GM12878 (cell line): ENCODE measurements at regions not wholly inside any gene's neighbourhood (a gene's known extent, or its start where the extent isn't known, plus 50 kb on each side); places are given as distances from the start of the nearest gene placed in this dataset.

Experiments used
- GABPA ChIP-seq: IDR thresholded peaks from 2 replicates; pipeline ENCODE4 v1.6.1; 2014; ENCODE audit warnings: antibody characterized with exemption, low read depth, mild to moderate bottlenecking, inconsistent platforms
- MXI1 ChIP-seq: fragments of 150-350 bp; IDR thresholded peaks from 2 replicates; pipeline ENCODE4 v1.6.1; 2011; ENCODE audit warnings: low read depth, mild to moderate bottlenecking, inconsistent platforms, low read length, improper control_type of control experiment
- POLR2AphosphoS5 ChIP-seq: IDR thresholded peaks from 2 replicates; pipeline ENCODE4 v1.6.1; 2011; ENCODE audit warnings: mild to moderate bottlenecking, low read length, inconsistent platforms
- TCF7 ChIP-seq: IDR thresholded peaks from 2 replicates; pipeline ENCODE4 v1.6.1; 2014; ENCODE audit warnings: antibody characterized with exemption, borderline replicate concordance
- TF ChIP-seq, protein P1 (sequence below): fragments of 450-650 bp; IDR thresholded peaks from 2 replicates; pipeline ENCODE4 v1.6.1; 2017; ENCODE audit warnings: mild to moderate bottlenecking, moderate library complexity
- TF ChIP-seq, protein P2 (sequence below): IDR thresholded peaks from 2 replicates; pipeline ENCODE4 v1.6.1; 2012; ENCODE audit warnings: improper control_type of control experiment, low read depth, low read length; ENCODE audit not compliant: insufficient replicate concordance

DNA sequence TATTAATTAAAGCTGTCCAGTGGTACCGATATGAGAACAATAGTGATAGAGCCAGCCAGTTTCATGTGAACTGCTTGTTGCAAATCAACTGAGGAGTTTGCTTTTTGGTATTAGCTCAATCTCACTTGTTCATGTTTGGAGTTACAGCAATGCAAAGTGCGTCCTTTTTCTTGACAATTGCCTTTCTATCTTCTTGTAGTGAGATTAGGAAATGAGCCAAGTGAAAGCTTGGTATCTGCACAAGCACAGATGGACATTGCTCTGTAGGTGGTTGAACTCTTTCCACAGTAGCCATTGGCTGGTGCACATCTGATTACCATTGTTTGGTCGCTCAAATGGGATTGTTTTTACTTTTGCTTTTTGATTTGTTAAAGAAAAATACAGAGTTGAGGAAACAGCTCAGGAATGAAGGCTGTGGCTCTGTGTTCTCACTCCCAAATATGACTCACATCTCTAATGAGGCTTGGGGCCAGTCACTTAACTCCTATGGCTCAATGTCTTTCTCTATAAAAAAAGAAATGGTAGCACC is 241.4 kb downstream of the BMP4 start (continued):
- TF ChIP-seq, protein P1, sequence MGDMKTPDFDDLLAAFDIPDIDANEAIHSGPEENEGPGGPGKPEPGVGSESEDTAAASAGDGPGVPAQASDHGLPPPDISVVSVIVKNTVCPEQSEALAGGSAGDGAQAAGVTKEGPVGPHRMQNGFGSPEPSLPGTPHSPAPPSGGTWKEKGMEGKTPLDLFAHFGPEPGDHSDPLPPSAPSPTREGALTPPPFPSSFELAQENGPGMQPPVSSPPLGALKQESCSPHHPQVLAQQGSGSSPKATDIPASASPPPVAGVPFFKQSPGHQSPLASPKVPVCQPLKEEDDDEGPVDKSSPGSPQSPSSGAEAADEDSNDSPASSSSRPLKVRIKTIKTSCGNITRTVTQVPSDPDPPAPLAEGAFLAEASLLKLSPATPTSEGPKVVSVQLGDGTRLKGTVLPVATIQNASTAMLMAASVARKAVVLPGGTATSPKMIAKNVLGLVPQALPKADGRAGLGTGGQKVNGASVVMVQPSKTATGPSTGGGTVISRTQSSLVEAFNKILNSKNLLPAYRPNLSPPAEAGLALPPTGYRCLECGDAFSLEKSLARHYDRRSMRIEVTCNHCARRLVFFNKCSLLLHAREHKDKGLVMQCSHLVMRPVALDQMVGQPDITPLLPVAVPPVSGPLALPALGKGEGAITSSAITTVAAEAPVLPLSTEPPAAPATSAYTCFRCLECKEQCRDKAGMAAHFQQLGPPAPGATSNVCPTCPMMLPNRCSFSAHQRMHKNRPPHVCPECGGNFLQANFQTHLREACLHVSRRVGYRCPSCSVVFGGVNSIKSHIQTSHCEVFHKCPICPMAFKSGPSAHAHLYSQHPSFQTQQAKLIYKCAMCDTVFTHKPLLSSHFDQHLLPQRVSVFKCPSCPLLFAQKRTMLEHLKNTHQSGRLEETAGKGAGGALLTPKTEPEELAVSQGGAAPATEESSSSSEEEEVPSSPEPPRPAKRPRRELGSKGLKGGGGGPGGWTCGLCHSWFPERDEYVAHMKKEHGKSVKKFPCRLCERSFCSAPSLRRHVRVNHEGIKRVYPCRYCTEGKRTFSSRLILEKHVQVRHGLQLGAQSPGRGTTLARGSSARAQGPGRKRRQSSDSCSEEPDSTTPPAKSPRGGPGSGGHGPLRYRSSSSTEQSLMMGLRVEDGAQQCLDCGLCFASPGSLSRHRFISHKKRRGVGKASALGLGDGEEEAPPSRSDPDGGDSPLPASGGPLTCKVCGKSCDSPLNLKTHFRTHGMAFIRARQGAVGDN = no peak
- TF ChIP-seq MXI1 (no peak), TCF7 (no peak), POLR2AphosphoS5 (no peak), GABPA (no peak)
- TF ChIP-seq, protein P2, sequence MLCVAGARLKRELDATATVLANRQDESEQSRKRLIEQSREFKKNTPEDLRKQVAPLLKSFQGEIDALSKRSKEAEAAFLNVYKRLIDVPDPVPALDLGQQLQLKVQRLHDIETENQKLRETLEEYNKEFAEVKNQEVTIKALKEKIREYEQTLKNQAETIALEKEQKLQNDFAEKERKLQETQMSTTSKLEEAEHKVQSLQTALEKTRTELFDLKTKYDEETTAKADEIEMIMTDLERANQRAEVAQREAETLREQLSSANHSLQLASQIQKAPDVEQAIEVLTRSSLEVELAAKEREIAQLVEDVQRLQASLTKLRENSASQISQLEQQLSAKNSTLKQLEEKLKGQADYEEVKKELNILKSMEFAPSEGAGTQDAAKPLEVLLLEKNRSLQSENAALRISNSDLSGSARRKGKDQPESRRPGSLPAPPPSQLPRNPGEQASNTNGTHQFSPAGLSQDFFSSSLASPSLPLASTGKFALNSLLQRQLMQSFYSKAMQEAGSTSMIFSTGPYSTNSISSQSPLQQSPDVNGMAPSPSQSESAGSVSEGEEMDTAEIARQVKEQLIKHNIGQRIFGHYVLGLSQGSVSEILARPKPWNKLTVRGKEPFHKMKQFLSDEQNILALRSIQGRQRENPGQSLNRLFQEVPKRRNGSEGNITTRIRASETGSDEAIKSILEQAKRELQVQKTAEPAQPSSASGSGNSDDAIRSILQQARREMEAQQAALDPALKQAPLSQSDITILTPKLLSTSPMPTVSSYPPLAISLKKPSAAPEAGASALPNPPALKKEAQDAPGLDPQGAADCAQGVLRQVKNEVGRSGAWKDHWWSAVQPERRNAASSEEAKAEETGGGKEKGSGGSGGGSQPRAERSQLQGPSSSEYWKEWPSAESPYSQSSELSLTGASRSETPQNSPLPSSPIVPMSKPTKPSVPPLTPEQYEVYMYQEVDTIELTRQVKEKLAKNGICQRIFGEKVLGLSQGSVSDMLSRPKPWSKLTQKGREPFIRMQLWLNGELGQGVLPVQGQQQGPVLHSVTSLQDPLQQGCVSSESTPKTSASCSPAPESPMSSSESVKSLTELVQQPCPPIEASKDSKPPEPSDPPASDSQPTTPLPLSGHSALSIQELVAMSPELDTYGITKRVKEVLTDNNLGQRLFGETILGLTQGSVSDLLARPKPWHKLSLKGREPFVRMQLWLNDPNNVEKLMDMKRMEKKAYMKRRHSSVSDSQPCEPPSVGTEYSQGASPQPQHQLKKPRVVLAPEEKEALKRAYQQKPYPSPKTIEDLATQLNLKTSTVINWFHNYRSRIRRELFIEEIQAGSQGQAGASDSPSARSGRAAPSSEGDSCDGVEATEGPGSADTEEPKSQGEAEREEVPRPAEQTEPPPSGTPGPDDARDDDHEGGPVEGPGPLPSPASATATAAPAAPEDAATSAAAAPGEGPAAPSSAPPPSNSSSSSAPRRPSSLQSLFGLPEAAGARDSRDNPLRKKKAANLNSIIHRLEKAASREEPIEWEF = no peak
